Activated CD8-positive, alpha-beta T cell treated with anti-CD3 and anti-CD28 coated beads for 36 hours (primary cell): ENCODE measurements at regions not wholly inside any gene's neighbourhood (a gene's known extent, or its start where the extent isn't known, plus 50 kb on each side); places are given as distances from the start of the nearest gene placed in this dataset.
"Not testable (repeated sequence)": the region's sequence is repeated elsewhere in the genome, so short reads cannot be mapped to it uniquely, and the experiment has no call there.

Experiments
- ATAC-seq: fragments of 200-7000 bp; cut with Tn5 transposase; one replicate; pipeline ENCODE4 v1.10.0; 2021; ENCODE audit warnings: mild to moderate bottlenecking, moderate library complexity
- CTCF ChIA-PET: fragments of 350-600 bp; sonication (Branson Sonifier 250); formaldehyde crosslinking; loops from one replicate; lab custom pipeline; 2021; ENCODE audit warnings: antibody characterized with exemption; lab: Charles Lee
- POLR2A ChIA-PET: fragments of 350-600 bp; sonication (Branson Sonifier 250); formaldehyde crosslinking; loops from one replicate; lab custom pipeline; 2021; ENCODE audit warnings: antibody characterized with exemption; lab: Charles Lee
- DNase-seq: peaks from one replicate; pipeline ENCODE4 v3.0.0-alpha.2; 2020
- H3K27ac Mint-ChIP-seq: one replicate; pipeline ENCODE4 v1.8.0; 2021; ENCODE audit warnings: mild to moderate bottlenecking, mixed read lengths
- H3K27me3 Mint-ChIP-seq: one replicate; pipeline ENCODE4 v1.8.0; 2021; ENCODE audit warnings: mixed read lengths
- H3K36me3 Mint-ChIP-seq: one replicate; pipeline ENCODE4 v1.8.0; 2021; ENCODE audit warnings: low read depth, mixed read lengths
- H3K4me1 Mint-ChIP-seq: one replicate; pipeline ENCODE4 v1.8.0; 2021; ENCODE audit warnings: low read depth, mixed read lengths
- H3K4me3 Mint-ChIP-seq: one replicate; pipeline ENCODE4 v1.8.0; 2021; ENCODE audit warnings: mild to moderate bottlenecking, moderate library complexity, mixed read lengths
- H3K9me3 Mint-ChIP-seq: one replicate; pipeline ENCODE4 v1.8.0; 2021; ENCODE audit warnings: mixed read lengths
- intact Hi-C: fragments of 100-400 bp; cut with micrococcal nuclease; formaldehyde crosslinking; loops from one replicate; pipeline ENCODE4 v1.10.0; 2022

DNA sequence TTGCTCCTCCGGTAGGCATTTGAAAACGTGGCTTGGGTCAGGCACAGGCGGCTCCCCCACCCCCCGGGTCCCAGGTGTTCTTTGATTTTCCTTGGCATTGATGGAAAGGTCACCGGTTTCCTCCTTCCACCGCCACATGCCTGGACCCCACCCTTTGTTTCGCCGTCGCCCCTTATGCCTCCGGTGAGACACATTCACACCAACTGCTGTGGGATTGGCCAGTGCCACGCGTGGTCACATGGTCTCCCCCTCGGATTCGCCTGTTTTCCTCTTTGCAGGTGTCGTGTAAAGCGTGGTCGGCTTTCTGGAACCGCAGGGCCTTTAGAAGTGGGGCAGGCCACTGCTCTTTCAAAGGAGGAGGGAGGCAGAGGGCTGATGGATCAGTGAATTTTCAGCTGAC, 101.2 kb upstream of the FOXD4L5 start:
- H3K4me3 Mint-ChIP-seq, H3K27ac Mint-ChIP-seq, intact Hi-C loops, POLR2A ChIA-PET, CTCF ChIA-PET, H3K36me3 Mint-ChIP-seq, ATAC-seq, H3K27me3 Mint-ChIP-seq, H3K4me1 Mint-ChIP-seq: not testable (repeated sequence)
- peak; percentile 10 for DNase-seq
- peaks cover 16% of the 10 kb centered on the region for H3K9me3 Mint-ChIP-seq

DNA sequence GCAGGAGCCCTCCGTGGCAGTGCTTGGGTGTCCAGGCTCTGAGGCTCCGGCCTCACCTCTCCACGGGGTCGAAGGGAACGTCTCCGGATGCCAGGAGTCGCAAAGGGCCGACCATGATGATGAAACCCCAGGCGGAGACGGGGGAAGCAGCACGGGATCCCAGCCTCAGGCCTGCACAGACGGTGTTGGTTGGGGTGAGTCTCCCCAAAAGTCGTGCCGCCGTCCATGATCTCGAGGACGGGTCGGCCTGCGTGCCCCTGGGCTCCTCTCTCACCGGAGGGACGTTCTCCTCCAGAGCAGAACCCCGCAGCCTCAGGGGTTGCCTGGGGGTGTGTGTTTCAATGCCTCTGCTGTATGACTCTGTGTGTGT, 100.6 kb upstream of the FOXD4L5 start:
- CTCF ChIA-PET, intact Hi-C loops, H3K4me1 Mint-ChIP-seq, H3K36me3 Mint-ChIP-seq, H3K4me3 Mint-ChIP-seq, DNase-seq, H3K27me3 Mint-ChIP-seq, POLR2A ChIA-PET, H3K27ac Mint-ChIP-seq, ATAC-seq: not testable (repeated sequence)
- H3K9me3 Mint-ChIP-seq = peaks cover 13% of the 10 kb centered on the region

DNA sequence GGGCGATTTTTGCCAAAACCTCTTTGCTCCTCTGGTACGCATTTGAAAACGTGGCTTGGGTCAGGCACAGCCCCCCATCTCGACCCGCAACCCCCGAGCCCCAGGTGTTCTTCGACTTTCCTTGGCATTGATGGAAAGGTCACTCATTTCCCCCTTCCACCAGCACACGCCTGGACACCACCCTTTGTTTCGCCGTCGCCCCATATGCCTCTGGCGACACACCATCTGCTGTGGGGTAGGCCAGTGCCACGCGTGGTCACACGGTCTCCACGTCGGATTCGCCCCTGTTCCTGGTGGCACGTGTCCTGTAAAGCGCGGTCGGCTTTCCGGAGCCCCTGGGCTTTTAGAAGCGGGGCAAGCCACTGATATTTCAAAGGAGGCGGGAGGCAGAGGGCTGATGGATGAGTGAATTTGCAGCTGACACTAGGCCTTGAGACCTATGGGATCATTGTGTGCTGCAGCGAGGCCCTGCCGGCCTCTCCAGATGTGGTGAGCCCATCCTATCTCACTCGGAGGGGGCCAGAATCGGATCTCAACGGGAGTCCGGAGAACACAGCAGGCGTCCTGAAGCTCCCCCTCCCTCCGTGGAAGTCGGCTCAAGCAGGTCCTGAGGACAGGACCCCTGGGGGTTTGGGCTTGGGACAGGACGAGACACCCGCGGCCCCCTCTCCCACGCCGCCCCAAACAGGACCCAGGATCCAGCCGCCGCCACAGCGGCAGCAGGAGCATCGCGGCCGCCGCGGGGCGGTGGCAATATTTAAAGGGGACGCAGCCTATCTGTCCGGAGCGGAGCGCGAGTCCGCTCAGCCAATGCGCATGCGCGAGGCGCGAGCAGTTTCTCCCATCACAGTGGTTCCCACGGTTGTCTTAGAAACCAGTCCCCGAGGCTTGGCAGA, 100.0 kb upstream of the FOXD4L5 start:
- H3K27ac Mint-ChIP-seq, ATAC-seq, POLR2A ChIA-PET, intact Hi-C loops, H3K4me1 Mint-ChIP-seq, DNase-seq, H3K27me3 Mint-ChIP-seq, H3K36me3 Mint-ChIP-seq, H3K4me3 Mint-ChIP-seq, CTCF ChIA-PET: not testable (repeated sequence)
- peaks cover 13% of the 10 kb centered on the region for H3K9me3 Mint-ChIP-seq

DNA sequence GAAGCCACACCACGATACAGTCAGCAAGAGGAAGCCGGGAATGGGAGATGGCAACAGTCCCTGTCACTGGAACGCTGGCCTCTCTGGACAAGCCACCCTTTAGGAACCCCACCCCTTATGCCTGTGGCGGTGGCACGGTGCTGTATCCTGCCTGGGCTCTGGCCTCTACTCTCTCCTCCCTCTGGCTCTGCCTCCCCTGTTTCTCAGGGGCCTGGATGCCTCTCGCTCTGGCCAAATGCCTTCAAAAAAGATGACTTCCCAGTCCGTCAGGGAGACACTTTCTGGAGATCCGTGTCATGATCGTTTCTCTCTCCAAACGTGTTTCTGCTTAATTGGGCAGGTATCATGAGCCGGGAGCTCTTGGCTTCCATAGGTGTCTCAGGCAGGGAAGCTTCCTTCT, 99.1 kb upstream of the FOXD4L5 start:
- H3K27me3 Mint-ChIP-seq, H3K36me3 Mint-ChIP-seq, H3K4me1 Mint-ChIP-seq, POLR2A ChIA-PET, intact Hi-C loops, ATAC-seq, H3K4me3 Mint-ChIP-seq, CTCF ChIA-PET, H3K27ac Mint-ChIP-seq: not testable (repeated sequence)
- H3K9me3 Mint-ChIP-seq = peaks cover 11% of the 10 kb centered on the region
- DNase-seq = peak; percentile 5

DNA sequence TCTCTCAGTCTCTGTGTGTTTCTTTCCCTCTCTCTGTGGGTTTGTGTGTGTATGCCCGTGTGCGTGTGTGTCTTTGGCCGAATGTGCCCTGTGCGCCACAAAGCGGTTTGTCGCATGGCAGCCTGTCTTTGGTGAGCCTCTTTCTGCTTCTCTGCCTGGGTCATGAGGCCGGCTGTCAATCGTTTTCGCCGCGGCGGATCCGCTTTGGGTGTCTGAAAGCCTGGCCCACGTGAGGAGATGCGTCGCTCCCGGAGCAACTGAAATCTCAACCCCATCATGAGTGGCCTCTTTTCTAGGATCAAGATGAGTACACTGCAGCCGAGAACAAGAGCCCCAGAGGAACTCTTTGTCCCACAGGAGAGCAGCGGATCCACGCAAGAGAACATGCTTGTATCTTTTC, 98.6 kb upstream of the FOXD4L5 start:
- H3K4me1 Mint-ChIP-seq, H3K27me3 Mint-ChIP-seq, H3K4me3 Mint-ChIP-seq, H3K27ac Mint-ChIP-seq, intact Hi-C loops, H3K36me3 Mint-ChIP-seq, DNase-seq, CTCF ChIA-PET, ATAC-seq, POLR2A ChIA-PET: not testable (repeated sequence)
- peaks cover 11% of the 10 kb centered on the region for H3K9me3 Mint-ChIP-seq

DNA sequence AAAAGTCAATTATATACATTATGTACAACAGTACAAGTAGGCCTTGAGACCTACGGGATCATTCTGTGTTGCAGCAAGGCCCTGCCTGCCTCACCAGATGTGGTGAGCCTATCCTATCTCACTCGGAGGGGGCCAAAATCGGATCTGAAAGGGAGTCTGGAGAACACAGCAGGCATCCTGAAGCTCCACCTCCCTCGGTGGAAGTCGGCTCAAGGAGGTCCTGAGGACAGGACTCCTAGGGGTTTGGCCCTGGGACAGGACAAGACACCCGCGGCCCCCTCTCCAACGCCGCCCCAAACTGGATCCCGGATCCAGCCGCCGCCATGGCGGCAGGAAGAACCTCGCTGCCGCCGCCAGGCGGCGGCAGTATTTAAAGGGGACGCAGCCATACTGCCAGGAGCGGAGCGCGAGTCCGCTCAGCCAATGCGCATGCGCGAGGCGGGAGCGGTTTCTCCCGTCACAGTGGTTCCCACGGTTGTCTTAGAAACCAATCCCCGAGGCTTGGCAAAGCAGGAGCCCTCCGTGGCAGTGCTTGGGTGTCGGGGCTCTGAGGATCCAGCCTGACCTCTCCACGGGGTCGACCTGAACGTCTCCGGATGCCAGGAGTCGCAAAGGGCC, 97.8 kb upstream of the FOXD4L5 start:
- POLR2A ChIA-PET, H3K27ac Mint-ChIP-seq, ATAC-seq, H3K27me3 Mint-ChIP-seq, DNase-seq, H3K36me3 Mint-ChIP-seq, CTCF ChIA-PET, H3K4me3 Mint-ChIP-seq, H3K4me1 Mint-ChIP-seq, intact Hi-C loops: not testable (repeated sequence)
- peaks cover 11% of the 10 kb centered on the region for H3K9me3 Mint-ChIP-seq
